ENCODE measurements at regions not wholly inside any gene's neighbourhood (a gene's known extent, or its start where the extent isn't known, plus 50 kb on each side); places are given as distances from the start of the nearest gene placed in this dataset.
A peak's percentile ranks its signal among the peaks of the same experiment; 100 is the strongest.
"Not testable (repeated sequence)": the region's sequence is repeated elsewhere in the genome, so short reads cannot be mapped to it uniquely, and the experiment has no call there.

DNA sequence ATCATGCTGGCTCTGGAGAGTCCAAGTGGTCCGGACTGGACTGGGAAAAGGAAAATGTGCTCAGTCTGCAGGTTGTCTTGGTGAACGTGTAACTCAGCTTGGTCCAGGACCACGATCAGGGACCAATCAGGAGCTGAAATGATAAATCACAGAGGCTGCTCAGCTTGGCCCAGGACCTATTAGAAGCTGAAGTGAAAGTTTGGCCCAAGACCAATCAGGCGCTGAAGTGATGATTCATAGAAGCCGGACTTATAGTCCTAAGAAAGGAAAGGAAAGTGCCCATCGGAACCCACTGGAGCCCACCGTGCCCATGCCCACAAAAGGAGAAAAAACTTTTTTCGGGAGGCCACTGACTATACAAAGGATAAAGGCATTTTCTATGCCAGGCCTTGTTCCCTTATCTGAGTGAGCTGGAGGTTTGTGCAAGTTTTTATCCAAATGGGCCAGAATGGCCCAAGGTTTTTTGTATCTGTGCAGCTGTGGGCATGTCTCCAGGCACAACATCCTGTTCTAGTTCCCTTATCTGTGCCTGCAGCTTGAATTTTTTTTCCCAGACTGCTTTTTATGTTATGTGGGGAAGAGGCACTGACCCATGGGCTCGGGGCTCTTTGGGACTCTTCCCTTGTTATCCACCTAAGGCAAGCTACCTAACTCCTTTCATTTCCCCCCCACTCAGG, 194.4 kb downstream of the FAM133A start:
- no peak for DNase-seq (ENCODE audit: low spot score)

DNA sequence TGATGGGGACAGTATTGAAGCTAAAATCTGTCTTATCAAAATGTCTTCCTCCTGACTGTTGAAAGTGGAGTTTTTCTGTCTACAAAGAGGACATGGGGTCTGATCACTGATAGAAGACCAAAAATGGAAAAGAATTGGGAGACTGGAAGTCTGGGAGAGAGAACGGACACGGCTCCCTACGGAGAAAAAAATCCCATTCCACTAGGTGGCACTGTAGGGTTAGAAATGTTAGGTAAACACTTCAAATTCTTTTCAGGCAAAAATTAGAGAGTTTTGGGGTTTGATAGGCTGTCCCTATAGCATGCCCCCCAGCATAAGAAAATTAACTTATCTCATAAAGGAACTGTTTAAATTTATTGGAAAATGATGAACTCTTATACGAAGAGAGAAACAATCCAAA, 200.5 kb downstream of the FAM133A start:
- DNase-seq (ENCODE audit: low spot score) = peak; percentile 61

DNA sequence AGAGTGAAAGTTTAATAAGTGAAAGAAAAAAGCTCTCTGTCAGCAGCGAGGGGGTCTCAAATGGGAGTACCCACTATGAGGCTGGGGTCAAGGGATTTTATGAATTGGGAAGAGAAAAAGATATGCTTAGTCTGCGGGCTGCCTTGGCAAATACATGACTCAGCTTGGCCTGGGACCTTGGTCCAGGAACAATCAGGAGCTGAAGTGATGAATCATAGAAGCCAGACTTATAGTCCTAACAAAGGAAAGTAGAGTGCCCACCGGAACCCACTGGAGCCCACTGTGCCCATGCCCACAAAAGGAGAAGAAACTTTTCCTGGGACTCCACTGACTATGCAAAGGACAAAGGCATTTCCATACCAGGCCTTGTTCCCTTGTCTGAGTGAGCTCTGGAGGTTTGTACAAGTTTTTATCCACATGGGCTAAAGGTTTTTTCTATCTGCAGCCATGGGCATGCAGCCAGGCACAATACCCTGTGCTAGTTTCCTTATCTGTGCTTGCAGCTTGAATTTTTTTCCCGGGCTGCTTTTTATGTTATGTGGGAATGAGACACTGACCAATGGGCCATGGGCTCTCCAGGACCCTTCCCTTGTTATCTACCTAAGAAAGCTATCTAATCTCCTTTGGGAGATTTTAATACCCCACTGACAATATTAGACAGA, 201.7 kb downstream of the FAM133A start:
- no peak for DNase-seq (ENCODE audit: low spot score)

DNA sequence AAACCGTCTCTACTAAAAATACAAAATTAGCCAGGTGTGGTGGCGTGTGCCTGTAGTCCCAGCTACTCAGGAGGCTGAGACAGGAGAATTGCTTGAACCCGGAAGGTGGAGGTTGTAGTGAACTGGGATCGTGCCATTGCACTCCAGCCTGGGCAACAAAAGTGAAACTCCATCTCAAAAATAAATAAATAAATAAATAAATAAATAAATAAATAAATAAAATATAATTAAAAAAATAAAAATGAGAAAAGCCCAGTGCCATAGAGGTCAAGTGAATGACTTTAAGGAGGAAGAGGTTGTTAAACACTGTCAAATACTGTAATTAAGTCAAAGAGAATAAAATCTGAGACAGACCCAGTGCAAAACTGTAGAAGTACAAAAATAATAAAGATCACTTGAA, 247.0 kb downstream of the FAM133A start:
- DNase-seq (ENCODE audit: low spot score) = not testable (repeated sequence)

DNA sequence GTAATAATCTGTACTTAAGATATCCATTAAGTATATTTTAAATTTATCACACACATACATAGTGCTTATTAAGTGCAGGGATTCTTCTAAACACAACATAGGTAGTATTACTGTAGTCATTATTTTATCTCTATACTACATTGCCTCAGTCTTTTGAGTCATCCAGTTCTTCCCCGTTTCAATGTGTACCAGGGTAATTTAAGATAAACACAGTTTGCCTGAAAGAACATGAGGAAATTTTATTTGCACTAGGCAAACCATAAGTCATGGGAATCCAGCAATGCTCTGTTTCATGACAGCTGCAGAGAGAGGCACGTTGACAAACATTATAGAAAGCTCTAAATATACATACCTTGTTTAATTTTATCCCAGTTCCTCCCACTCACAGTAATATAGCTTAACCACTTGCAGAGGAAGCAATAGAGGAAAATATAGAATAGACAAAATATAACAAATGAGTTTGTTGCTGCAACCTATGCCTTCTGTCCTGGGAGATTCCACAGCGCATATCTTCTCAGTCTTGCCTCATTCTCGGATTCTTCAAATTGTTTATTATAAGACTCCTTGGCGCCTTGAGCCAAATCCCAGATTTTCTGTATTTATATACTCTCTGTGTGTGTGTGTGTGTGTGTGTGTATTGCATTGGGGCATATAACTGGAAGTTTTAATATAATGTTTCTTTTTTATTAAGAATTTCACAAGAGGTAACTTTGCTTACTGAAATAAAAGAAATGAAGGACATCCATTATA, 258.6 kb downstream of the FAM133A start:
- no peak for DNase-seq (ENCODE audit: low spot score)

DNA sequence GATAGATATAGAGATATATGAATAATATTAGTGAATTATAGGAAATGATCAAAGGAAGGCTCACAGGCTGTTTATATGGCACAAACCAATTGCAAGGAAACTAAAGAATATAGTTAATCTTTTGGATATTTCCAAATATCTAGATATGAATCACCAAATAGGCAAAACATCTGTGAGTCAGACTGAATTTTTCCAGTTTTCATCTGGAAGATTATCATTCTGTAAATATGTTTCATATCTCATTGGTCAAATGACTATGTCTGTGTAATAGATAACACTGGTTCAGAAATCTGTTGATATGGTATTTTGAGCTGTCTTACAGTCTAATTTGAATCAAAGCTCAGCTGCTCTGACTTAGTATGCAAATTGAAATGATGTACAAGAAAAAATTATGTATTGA, 303.6 kb downstream of the FAM133A start:
- no peak for DNase-seq (ENCODE audit: low spot score)

DNA sequence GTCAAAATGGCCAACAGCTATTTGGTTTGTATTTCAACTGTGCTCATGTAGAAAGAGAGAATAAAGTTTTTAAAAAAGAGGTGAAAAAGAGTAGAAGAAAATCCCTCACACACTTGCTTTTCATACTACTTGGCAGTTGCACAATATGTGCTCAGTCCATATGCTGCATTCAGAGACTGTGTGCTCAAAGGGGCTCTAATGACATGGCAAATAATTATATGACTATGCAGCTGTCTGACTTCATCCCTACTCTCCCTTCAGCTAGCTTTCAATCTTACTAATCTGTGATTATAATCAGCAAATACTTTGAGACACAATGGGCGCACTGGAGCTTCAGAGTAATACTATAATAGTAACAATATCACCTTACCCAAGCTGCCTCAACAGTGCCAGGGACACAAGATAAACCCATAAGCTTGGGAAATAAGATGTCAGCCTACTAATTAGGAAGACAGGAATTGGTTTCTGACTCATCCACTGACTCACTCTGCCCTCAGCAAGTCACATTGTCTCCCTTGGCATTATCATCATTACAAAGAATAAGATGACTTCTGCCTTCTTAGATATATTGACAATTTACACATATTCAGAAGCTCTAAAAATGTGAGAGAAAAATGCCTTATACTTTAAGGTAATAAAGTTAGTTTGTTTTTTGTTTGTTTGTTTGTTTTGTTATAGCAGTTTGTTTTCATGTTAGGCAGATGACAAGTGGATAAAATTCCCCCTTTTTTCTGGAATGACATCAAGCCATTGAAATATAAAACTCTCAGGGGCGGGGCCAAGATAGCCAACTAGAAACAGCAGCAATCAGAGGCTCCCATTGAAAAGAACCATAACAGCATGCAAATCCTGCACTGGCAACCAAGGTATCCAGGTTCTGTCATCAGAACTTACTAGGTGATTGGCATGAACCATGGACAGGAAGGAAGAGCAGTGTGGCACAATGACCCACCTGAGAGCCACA, 311.6 kb downstream of the FAM133A start:
- no peak for DNase-seq (ENCODE audit: low spot score)

Measured in HT-29 (cell line).